K562 (cell line): ENCODE measurements at regions not wholly inside any gene's neighbourhood (a gene's known extent, or its start where the extent isn't known, plus 50 kb on each side); places are given as distances from the start of the nearest gene placed in this dataset.

Source experiments
- ATAC-seq: fragments of 200-7000 bp; cut with Tn5 transposase; 3 replicates; pipeline ENCODE4 v1.9.1; 2020; ENCODE audit warnings: moderate library complexity
- BruUV-seq: library from RNA; stranded (reverse); fragments of 400-500 nt; replicated peaks from 2 replicates; lab custom pipeline; 2021; lab: Mats Ljungman, UMichigan
- CTCF ChIA-PET: fragments of 300-600 bp; formaldehyde crosslinking; extraction: SDS; loops from one replicate; lab custom pipeline; 2021; ENCODE audit warnings: low intra/inter-chr PET ratio; lab: Yijun Ruan, JAX
- POLR2A ChIA-PET: fragments of 300-600, 350-650 bp; sonication (Branson Sonifier 250); formaldehyde crosslinking; extraction: SDS; loops from one replicate; lab custom pipeline; 2021; ENCODE audit warnings: antibody characterized with exemption, inconsistent platforms; lab: Yijun Ruan, JAX
- DNase-seq, 4 experiments: peaks; one replicate each; pipeline versions ENCODE4 v3.0.0 to v3.0.0-alpha.2; 2011 to 2018; ENCODE audit warnings: low spot score in 3 of 4, mixed read lengths in 3 of 4; ENCODE audit errors: extremely low read depth in 1 of 4
- FAIRE-seq: peaks from 2 replicates; lab custom pipeline; 2011; peaks lifted over from hg19 to GRCh38; lab: Jason Lieb, UNC
- H2AFZ ChIP-seq: 2 replicates; pipeline ENCODE4 v1.6.0; 2011; ENCODE audit warnings: low read depth, low read length, control low read depth, inconsistent platforms
- H3K27ac ChIP-seq: fragments of 200-600 bp; 3 replicates; pipeline ENCODE4 v1.8.0; 2011; ENCODE audit warnings: low read depth, mild to moderate bottlenecking, control low read depth, inconsistent platforms, low read length, moderate library complexity, mixed read lengths; ENCODE audit errors: extremely low read depth
- H3K27me3 ChIP-seq, 2 experiments: fragments of 300-600 bp in 1 of 2; 2 replicates in 1 of 2; 3 replicates in 1 of 2; pipeline versions ENCODE4 v1.6.0 to v1.8.0; 2011; ENCODE audit warnings: inconsistent platforms in 2 of 2, low read length in 2 of 2, mild to moderate bottlenecking in 1 of 2, mixed read lengths in 1 of 2, moderate library complexity in 1 of 2; ENCODE audit not compliant: control insufficient read depth in 2 of 2, insufficient read depth in 2 of 2
- H3K36me3 ChIP-seq: fragments of 300-600 bp; 3 replicates; pipeline ENCODE4 v1.8.0; 2011; ENCODE audit warnings: mild to moderate bottlenecking, low read length, inconsistent platforms; ENCODE audit not compliant: control insufficient read depth, insufficient read depth
- H3K4me1 ChIP-seq, 2 experiments: fragments of 200-600 bp in 1 of 2; replicated peaks in 1 of 2; 2 replicates in 1 of 2; 3 replicates in 1 of 2; pipeline versions ENCODE4 v1.5.1 to v1.8.0; 2011; ENCODE audit warnings: inconsistent platforms in 2 of 2, low read length in 2 of 2, mild to moderate bottlenecking in 1 of 2, mixed read lengths in 1 of 2, moderate library complexity in 1 of 2; ENCODE audit not compliant: control insufficient read depth in 2 of 2, insufficient read depth in 2 of 2
- H3K4me2 ChIP-seq: 2 replicates; pipeline ENCODE4 v1.6.1; 2011; ENCODE audit warnings: low read length, control low read depth, inconsistent platforms, mixed read lengths; ENCODE audit not compliant: insufficient read depth
- H3K4me3 ChIP-seq: fragments of 200-600 bp; sonication (generic), shearing (Covaris generic); 2 replicates; pipeline ENCODE4 v1.5.1; 2016; ENCODE audit warnings: control low read depth, inconsistent platforms
- H3K79me2 ChIP-seq: fragments of 200-600 bp; 3 replicates; pipeline ENCODE4 v1.8.0; 2011; ENCODE audit warnings: low read length, inconsistent platforms; ENCODE audit not compliant: control insufficient read depth, insufficient read depth
- H3K9ac ChIP-seq, 2 experiments: 2 replicates each; pipeline versions ENCODE4 v1.6.0 to v1.6.1; 2011; ENCODE audit warnings: low read depth in 2 of 2, low read length in 2 of 2, control low read depth in 1 of 2, inconsistent platforms in 1 of 2, mild to moderate bottlenecking in 1 of 2, mixed read lengths in 1 of 2; ENCODE audit not compliant: insufficient read depth in 1 of 2
- H3K9me1 ChIP-seq: one replicate; pipeline ENCODE4 v1.6.0; 2011; ENCODE audit warnings: inconsistent platforms, mild to moderate bottlenecking, low read length, moderate library complexity; ENCODE audit not compliant: control insufficient read depth, insufficient read depth
- H3K9me3 ChIP-seq: replicated peaks from 2 replicates; pipeline ENCODE4 v1.5.1; 2011; ENCODE audit warnings: low read depth, low read length, inconsistent platforms; ENCODE audit not compliant: control insufficient read depth, insufficient read depth
- H4K20me1 ChIP-seq: replicated peaks from 2 replicates; pipeline ENCODE4 v1.6.1; 2011; ENCODE audit warnings: low read length, inconsistent platforms, mixed read lengths; ENCODE audit not compliant: control insufficient read depth, insufficient read depth
- FIP1L1 ChIP-seq: fragments of 200-400 bp; formaldehyde crosslinking; IDR thresholded peaks from 2 replicates; pipeline ENCODE4 v1.6.1; 2018; ENCODE audit warnings: mild to moderate bottlenecking, low read depth, low read length; ENCODE audit not compliant: poor library complexity, severe bottlenecking
- RBBP5 ChIP-seq: fragments of 200-600 bp; sonication (generic); IDR thresholded peaks from 2 replicates; pipeline ENCODE4 v1.6.1; 2012; ENCODE audit warnings: borderline replicate concordance, mild to moderate bottlenecking, low read length, control low read depth, inconsistent platforms; ENCODE audit not compliant: insufficient read depth, poor library complexity, severe bottlenecking
- WGBS: fragments of 100-300 bp; shearing (Covaris generic); methylation state at CpG from one replicate; pipeline ENCODE4 v1.1.6; 2016; ENCODE audit warnings: low coverage, mixed read lengths; ENCODE audit not compliant: insufficient coverage; ENCODE audit errors: missing lambda C conversion rate; 5-methylcytosine and 5-hydroxymethylcytosine counted together
- in situ Hi-C: fragments of 300-500 bp; cut with MboI; formaldehyde crosslinking; loops from 4 replicates; pipeline ENCODE4 v1.15.0; 2018; ENCODE audit warnings: inconsistent platforms, mixed read lengths
- intact Hi-C: fragments of 100-400 bp; cut with micrococcal nuclease; formaldehyde crosslinking; loops from 2 replicates; pipeline ENCODE4 v1.14.2; 2022
- TF ChIP-seq, protein P1 (sequence below): IDR thresholded peaks from 3 replicates; pipeline ENCODE4 v1.6.1; 2011; ENCODE audit warnings: borderline replicate concordance, mild to moderate bottlenecking; ENCODE audit not compliant: insufficient read length, insufficient read depth
- TF ChIP-seq, protein P2 (sequence below), 2 experiments: fragments of 450-650 bp; formaldehyde crosslinking in 1 of 2; IDR thresholded peaks; 2 replicates each; pipeline versions ENCODE4 v1.4.0 to v1.6.1; 2014 to 2020; ENCODE audit warnings: mild to moderate bottlenecking in 2 of 2, borderline replicate concordance in 1 of 2, low read depth in 1 of 2

DNA sequence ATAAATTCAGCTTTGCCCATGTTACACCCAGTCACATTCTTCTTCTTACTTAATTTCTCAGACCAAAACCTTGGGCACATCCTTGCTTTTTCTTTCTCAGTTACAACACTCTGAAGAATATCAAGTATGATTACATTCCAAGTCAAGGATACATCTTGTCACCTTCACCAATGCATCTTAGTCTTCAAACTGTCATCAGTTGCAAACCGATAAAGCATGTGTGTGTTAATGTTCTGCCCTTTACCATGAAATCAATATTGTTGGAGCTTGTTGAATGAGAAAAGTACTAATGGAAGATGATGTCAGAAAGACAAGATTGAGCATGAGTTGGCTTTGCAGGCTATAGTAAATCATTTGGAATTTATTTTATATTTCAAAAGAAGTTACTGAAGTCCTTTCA is 764.6 kb downstream of the NCAM2 start:
- Histone ChIP-seq H3K9me1 (no peaks in the 10 kb centered on the region), H3K27me3 (no peaks in the 10 kb centered on the region), H3K27ac (no peak overlapping the region), H3K4me2 (no peak overlapping the region), H3K79me2 (no peaks in the 10 kb centered on the region), H3K4me1 (no peaks in the 10 kb centered on the region), H3K9ac (no peak overlapping the region), H3K36me3 (no peaks in the 10 kb centered on the region), H4K20me1 (no peaks in the 10 kb centered on the region), H2AFZ (no peak overlapping the region), H3K4me3 (no peak overlapping the region), H3K9me3 (no peaks in the 10 kb centered on the region)
- no TSS peak for BruUV-seq
- ATAC-seq (no peak), FAIRE-seq (no peak), DNase-seq (no peak)
- CTCF ChIA-PET: no interaction called here
- in situ Hi-C loops: no loop called here
- POLR2A ChIA-PET: interaction anchor here (0.5 kb wide), 1 partner anchor 1005 kb away, joined by 3 read pairs; no protein-coding TSS in a partner anchor
- intact Hi-C loops: no loop called here
- 0% methylated on average over 1 of the region's 1 CpG for WGBS
- TF ChIP-seq, protein P1, sequence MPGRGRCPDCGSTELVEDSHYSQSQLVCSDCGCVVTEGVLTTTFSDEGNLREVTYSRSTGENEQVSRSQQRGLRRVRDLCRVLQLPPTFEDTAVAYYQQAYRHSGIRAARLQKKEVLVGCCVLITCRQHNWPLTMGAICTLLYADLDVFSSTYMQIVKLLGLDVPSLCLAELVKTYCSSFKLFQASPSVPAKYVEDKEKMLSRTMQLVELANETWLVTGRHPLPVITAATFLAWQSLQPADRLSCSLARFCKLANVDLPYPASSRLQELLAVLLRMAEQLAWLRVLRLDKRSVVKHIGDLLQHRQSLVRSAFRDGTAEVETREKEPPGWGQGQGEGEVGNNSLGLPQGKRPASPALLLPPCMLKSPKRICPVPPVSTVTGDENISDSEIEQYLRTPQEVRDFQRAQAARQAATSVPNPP: no peak
- TF ChIP-seq RBBP5 (no peak), FIP1L1 (no peak)
- TF ChIP-seq, protein P2, sequence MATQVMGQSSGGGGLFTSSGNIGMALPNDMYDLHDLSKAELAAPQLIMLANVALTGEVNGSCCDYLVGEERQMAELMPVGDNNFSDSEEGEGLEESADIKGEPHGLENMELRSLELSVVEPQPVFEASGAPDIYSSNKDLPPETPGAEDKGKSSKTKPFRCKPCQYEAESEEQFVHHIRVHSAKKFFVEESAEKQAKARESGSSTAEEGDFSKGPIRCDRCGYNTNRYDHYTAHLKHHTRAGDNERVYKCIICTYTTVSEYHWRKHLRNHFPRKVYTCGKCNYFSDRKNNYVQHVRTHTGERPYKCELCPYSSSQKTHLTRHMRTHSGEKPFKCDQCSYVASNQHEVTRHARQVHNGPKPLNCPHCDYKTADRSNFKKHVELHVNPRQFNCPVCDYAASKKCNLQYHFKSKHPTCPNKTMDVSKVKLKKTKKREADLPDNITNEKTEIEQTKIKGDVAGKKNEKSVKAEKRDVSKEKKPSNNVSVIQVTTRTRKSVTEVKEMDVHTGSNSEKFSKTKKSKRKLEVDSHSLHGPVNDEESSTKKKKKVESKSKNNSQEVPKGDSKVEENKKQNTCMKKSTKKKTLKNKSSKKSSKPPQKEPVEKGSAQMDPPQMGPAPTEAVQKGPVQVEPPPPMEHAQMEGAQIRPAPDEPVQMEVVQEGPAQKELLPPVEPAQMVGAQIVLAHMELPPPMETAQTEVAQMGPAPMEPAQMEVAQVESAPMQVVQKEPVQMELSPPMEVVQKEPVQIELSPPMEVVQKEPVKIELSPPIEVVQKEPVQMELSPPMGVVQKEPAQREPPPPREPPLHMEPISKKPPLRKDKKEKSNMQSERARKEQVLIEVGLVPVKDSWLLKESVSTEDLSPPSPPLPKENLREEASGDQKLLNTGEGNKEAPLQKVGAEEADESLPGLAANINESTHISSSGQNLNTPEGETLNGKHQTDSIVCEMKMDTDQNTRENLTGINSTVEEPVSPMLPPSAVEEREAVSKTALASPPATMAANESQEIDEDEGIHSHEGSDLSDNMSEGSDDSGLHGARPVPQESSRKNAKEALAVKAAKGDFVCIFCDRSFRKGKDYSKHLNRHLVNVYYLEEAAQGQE (IDR thresholded peaks at IDR 0.05; ENCODE audit: borderline replicate concordance): no peak
- TF ChIP-seq, protein P2 (CRISPR knock-in tag; IDR thresholded peaks at IDR 0.05; ENCODE audit: low read depth): no peak
